MM.1S (cell line): ENCODE measurements at regions not wholly inside any gene's neighbourhood (a gene's known extent, or its start where the extent isn't known, plus 50 kb on each side); places are given as distances from the start of the nearest gene placed in this dataset.
"Not testable (repeated sequence)": the region's sequence is repeated elsewhere in the genome, so short reads cannot be mapped to it uniquely, and the experiment has no call there.

Source experiments
- DNase-seq: peaks from one replicate; pipeline ENCODE4 v3.0.0-alpha.2; 2015
- H2AFZ ChIP-seq: fragments of 300-600 bp; sonication (generic); 2 replicates; pipeline ENCODE4 v1.6.0; 2016; ENCODE audit warnings: antibody characterized with exemption, low read length
- H3F3A ChIP-seq: fragments of 300-600 bp; sonication (generic); 2 replicates; pipeline ENCODE4 v1.6.1; 2016; ENCODE audit warnings: mild to moderate bottlenecking, antibody characterized with exemption, low read length, moderate library complexity, mixed read lengths; ENCODE audit not compliant: insufficient read depth
- H3K27ac ChIP-seq: fragments of 300-600 bp; sonication (generic); 2 replicates; pipeline ENCODE4 v1.5.1; 2016; ENCODE audit warnings: mild to moderate bottlenecking, low read length
- H3K27me3 ChIP-seq: fragments of 300-600 bp; sonication (generic); replicated peaks from 2 replicates; pipeline ENCODE4 v1.6.0; 2016; ENCODE audit warnings: low read length; ENCODE audit not compliant: insufficient read depth
- H3K36me3 ChIP-seq: fragments of 300-600 bp; sonication (generic); replicated peaks from 2 replicates; pipeline ENCODE4 v1.6.1; 2016; ENCODE audit warnings: mild to moderate bottlenecking, low read length, mixed read lengths; ENCODE audit not compliant: insufficient read depth
- H3K4me1 ChIP-seq: fragments of 300-600 bp; sonication (generic); 2 replicates; pipeline ENCODE4 v1.6.1; 2016; ENCODE audit warnings: low read length, mixed read lengths
- H3K4me2 ChIP-seq: fragments of 300-600 bp; sonication (generic); 2 replicates; pipeline ENCODE4 v1.6.0; 2016; ENCODE audit warnings: low read depth, low read length
- H3K4me3 ChIP-seq: fragments of 300-600 bp; sonication (generic); 2 replicates; pipeline ENCODE4 v1.5.1; 2016; ENCODE audit warnings: low read length, mixed read lengths
- H3K79me2 ChIP-seq: fragments of 300-600 bp; sonication (generic); 2 replicates; pipeline ENCODE4 v1.6.1; 2016; ENCODE audit warnings: mixed run types, low read length, mixed read lengths
- H3K9ac ChIP-seq: fragments of 300-600 bp; sonication (generic); 2 replicates; pipeline ENCODE4 v1.6.1; 2016; ENCODE audit warnings: low read length, mixed read lengths
- H3K9me2 ChIP-seq: fragments of 300-600 bp; sonication (generic); replicated peaks from 2 replicates; pipeline ENCODE4 v1.6.1; 2016; ENCODE audit warnings: mild to moderate bottlenecking, low read length, mixed read lengths; ENCODE audit not compliant: insufficient read depth
- H3K9me3 ChIP-seq: fragments of 300-600 bp; sonication (generic); replicated peaks from 2 replicates; pipeline ENCODE4 v1.6.1; 2016; ENCODE audit warnings: mild to moderate bottlenecking, low read length, mixed read lengths; ENCODE audit not compliant: insufficient read depth
- H4K20me1 ChIP-seq: fragments of 300-600 bp; sonication (generic); 2 replicates; pipeline ENCODE4 v1.6.1; 2016; ENCODE audit warnings: mild to moderate bottlenecking, low read length, moderate library complexity, mixed read lengths; ENCODE audit not compliant: insufficient read depth
- EZH2 ChIP-seq: fragments of 300-600 bp; sonication (generic); optimal IDR thresholded peaks from 2 replicates; pipeline ENCODE3; 2017; ENCODE audit warnings: low read depth, mild to moderate bottlenecking, antibody characterized with exemption, low read length, mixed read lengths
- EZH2phosphoT487 ChIP-seq: fragments of 300-600 bp; sonication (generic); IDR thresholded peaks from 2 replicates; pipeline ENCODE4 v1.6.1; 2018; ENCODE audit warnings: antibody characterized with exemption, low read length
- TF ChIP-seq, protein P1 (sequence below): fragments of 300-600 bp; sonication (generic); IDR thresholded peaks from 2 replicates; pipeline ENCODE4 v1.5.1; 2016; ENCODE audit warnings: antibody characterized with exemption, low read length, mixed read lengths

DNA sequence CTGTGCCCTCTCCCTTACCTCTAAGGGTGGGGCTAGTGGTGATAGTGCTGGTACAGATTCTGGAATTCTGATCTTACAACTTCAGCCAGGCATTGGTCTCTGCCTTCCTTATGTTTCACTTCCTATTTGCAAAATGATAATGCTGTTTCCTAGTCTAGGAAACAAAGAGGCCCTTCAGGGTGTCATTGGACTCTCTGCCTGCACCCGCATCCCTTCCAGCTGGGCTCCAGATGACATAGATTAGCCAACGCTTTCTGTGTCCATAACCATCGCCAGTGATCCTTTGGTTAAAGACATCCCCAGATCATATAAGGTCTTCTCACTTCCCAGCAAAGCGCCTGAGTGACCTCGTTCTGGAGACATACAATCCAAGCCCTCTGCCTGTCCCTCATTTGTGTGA lies 180.7 kb downstream of the ERCC6L2 start:
- Histone ChIP-seq H3K4me1 (no peaks in the 10 kb centered on the region), H3K9me3 (no peaks in the 10 kb centered on the region), H3K27ac (no peak overlapping the region), H3K4me3 (no peak overlapping the region), H3K36me3 (no peaks in the 10 kb centered on the region), H4K20me1 (no peaks in the 10 kb centered on the region), H2AFZ (no peak overlapping the region), H3K9me2 (no peaks in the 10 kb centered on the region), H3K9ac (no peak overlapping the region), H3K27me3 (no peaks in the 10 kb centered on the region), H3K79me2 (no peaks in the 10 kb centered on the region), H3F3A (no peaks in the 10 kb centered on the region), H3K4me2 (no peak overlapping the region)
- no peak for DNase-seq
- TF ChIP-seq, protein P1, sequence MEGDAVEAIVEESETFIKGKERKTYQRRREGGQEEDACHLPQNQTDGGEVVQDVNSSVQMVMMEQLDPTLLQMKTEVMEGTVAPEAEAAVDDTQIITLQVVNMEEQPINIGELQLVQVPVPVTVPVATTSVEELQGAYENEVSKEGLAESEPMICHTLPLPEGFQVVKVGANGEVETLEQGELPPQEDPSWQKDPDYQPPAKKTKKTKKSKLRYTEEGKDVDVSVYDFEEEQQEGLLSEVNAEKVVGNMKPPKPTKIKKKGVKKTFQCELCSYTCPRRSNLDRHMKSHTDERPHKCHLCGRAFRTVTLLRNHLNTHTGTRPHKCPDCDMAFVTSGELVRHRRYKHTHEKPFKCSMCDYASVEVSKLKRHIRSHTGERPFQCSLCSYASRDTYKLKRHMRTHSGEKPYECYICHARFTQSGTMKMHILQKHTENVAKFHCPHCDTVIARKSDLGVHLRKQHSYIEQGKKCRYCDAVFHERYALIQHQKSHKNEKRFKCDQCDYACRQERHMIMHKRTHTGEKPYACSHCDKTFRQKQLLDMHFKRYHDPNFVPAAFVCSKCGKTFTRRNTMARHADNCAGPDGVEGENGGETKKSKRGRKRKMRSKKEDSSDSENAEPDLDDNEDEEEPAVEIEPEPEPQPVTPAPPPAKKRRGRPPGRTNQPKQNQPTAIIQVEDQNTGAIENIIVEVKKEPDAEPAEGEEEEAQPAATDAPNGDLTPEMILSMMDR: no peak
- TF ChIP-seq EZH2phosphoT487: no peak
- no peak for TF ChIP-seq EZH2

DNA sequence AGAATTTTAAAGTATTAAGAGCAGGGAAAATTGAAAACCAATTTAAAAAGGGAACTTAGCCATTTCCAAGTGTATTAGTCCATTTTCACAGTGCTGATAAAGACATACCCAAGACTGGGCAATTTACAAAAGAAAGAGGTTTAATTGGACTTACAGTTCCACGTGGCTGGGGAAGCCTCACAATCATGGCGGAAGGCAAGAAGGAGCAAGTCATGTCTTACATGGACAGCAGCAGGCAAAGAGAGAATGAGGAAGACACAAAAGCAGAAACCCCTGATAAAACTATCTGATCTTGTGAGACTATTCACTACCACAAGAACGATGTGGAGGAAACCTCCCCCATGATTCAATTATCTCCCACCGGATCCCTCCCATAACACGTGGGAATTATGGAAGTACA lies 178.8 kb downstream of the ERCC6L2 start:
- H3K4me2 ChIP-seq, H3K4me3 ChIP-seq, DNase-seq, H3K27me3 ChIP-seq, H2AFZ ChIP-seq, H3K4me1 ChIP-seq, H4K20me1 ChIP-seq, H3K9ac ChIP-seq, H3K9me2 ChIP-seq, H3K27ac ChIP-seq, H3K9me3 ChIP-seq, H3K36me3 ChIP-seq, H3F3A ChIP-seq, H3K79me2 ChIP-seq: not testable (repeated sequence)

DNA sequence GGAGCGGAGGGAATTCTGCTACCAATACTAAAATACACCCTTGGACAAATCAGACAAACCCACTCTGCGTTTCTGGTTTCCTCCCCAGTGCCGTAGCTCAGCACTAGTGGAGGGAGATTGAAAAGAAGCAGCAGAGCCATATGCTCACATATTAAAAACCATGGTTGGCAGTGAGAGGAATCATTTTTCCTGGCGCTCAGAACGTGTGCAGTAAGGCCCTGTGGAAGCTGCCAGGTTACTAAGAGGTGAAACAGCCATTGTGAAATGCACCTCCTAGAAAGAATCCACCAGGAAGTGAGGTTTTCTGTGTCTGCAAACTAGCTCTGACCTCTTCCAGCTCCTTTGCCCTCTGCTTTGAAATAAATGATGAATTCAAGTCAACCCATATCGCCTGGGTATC lies 177.2 kb downstream of the ERCC6L2 start:
- no peak for DNase-seq
- H2AFZ ChIP-seq: no peak overlapping the region
- TF ChIP-seq, protein P1: no peak
- no peak for TF ChIP-seq EZH2
- no peak for TF ChIP-seq EZH2phosphoT487
- H3K9ac ChIP-seq: no peak overlapping the region
- no peaks in the 10 kb centered on the region for H3K79me2 ChIP-seq
- H3K9me2 ChIP-seq: no peaks in the 10 kb centered on the region
- no peaks in the 10 kb centered on the region for H3K36me3 ChIP-seq
- H3K27ac ChIP-seq: no peak overlapping the region
- no peaks in the 10 kb centered on the region for H3K4me1 ChIP-seq
- H3K4me2 ChIP-seq: no peak overlapping the region
- H3K4me3 ChIP-seq: no peak overlapping the region
- H3F3A ChIP-seq: no peaks in the 10 kb centered on the region
- H3K9me3 ChIP-seq: no peaks in the 10 kb centered on the region
- no peaks in the 10 kb centered on the region for H4K20me1 ChIP-seq
- no peaks in the 10 kb centered on the region for H3K27me3 ChIP-seq

DNA sequence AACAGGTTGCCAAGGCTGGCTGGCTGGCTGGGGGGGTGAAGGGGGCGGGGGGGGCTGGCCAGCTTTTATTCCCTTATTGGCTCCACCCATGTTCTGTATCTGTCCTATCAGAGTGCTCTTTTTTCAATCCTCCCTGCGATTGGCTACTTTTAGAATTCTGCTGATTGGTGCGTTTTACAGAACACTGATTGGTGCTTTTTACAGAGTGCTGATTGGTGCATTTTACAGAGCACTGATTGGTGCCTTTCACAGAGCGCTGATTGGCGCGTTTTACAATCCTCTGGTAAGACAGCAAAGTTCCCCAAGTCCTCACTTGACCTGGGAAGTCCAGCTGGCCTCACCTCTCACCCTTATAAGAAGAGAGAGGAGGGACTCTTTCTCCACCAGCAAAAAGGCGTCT lies 175.9 kb downstream of the ERCC6L2 start:
- no peak for DNase-seq
- Histone ChIP-seq H3K9me3 (no peaks in the 10 kb centered on the region), H3K27me3 (no peaks in the 10 kb centered on the region), H3K27ac (no peak overlapping the region), H4K20me1 (no peaks in the 10 kb centered on the region), H3K4me2 (no peak overlapping the region), H3F3A (no peaks in the 10 kb centered on the region), H3K79me2 (no peaks in the 10 kb centered on the region), H3K36me3 (no peaks in the 10 kb centered on the region), H3K4me1 (no peaks in the 10 kb centered on the region), H2AFZ (no peak overlapping the region), H3K9ac (no peak overlapping the region), H3K4me3 (no peak overlapping the region), H3K9me2 (no peaks in the 10 kb centered on the region)
- TF ChIP-seq EZH2 (no peak), EZH2phosphoT487 (no peak)
- TF ChIP-seq, protein P1: no peak
